TTC549 (cell line): ENCODE measurements at regions not wholly inside any gene's neighbourhood (a gene's known extent, or its start where the extent isn't known, plus 50 kb on each side); places are given as distances from the start of the nearest gene placed in this dataset.

Experiments
- FAIRE-seq: peaks from 2 replicates; lab custom pipeline; 2012; peaks lifted over from hg19 to GRCh38; lab: Jason Lieb, UNC

DNA sequence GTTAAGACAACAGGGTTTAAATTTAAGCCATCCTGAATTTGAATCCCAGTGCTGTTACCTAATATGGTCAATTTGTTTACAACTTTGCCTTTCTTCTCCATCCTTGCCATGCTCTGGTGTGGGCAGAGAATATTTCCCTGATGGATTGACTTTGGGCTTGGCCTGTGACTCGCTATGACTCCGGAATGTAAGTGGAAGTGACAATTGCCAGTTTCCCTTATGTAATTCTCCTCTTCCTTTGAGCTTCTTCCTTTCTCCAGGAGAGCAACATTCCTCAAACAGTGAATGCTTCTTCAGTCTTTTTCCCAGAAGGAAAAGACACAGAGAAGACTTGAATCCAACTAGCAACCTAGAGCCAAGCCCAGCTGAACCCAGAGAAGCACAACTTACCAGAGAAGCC lies 159.1 kb downstream of the LURAP1L start:
- FAIRE-seq: peak; percentile 99

DNA sequence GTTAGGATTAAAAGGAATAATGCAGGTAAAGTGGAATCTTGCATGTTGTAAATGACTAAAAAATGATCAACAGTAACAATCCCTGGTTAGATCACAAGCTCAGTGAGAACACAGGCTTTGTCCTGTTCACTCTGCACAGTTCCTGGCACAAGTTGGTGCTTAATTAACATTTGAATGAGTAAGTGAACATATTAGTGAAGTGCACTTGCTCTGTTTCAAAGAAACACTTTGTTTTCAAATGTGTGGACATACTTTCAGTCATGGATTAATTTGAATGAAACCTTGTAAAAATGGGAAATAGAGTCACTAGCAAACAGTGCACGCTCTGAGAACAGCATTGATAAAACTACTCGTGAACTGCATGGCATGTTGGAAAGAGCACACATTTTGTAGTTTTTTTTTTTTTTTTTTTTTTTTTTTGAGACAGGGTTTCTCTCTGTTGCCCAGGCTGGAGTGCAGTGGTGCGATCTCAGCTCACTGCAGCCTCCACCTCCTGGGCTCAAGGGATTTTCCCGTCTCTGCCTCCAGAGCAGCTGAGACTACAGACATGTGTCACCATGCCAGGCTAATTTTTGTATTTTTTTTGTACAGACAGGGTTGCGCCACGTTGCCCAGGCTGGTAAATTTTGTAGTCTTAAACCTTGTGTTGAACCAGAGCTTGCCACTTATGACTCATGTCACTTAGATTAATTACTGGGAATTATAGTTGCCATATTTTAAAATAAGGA lies 159.9 kb downstream of the LURAP1L start:
- FAIRE-seq: no peak

DNA sequence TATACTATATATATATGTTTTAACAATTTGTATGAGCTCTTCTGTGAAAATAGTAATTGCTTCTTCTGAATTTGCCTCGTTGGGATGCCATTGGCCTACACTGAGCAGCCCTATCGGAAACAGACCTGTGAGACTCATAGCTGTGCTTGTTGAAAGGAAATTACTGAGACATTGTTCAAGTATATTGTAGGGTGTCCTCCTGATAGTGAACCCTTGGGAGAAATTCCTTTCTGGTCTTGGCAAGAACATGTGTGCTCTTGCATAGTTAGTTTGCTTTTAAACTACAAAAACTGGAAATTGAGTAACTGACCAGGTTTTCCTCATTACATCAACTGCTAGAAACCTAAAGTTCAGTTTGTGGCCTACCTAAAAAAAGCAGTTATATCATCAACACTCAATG lies 160.9 kb downstream of the LURAP1L start:
- FAIRE-seq: no peak

DNA sequence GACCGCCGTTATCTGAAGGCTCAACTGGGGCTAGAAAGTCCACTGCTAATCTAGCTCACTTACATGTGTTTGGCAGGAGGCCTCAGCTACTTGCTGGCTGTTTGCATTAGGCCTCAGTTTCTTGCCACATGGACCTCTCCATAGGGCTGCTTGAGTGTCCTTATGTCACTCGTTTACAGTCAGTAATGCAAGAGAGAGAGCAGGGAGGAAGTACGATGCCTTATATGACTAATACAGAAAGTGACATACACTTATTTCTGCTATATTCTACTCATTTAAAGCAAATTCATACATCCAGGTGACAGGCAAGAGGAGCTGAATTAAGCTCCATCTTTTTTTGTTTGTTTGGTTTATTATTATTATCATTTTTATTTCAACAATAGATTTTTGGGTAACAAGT lies 179.6 kb downstream of the LURAP1L start:
- FAIRE-seq: no peak

DNA sequence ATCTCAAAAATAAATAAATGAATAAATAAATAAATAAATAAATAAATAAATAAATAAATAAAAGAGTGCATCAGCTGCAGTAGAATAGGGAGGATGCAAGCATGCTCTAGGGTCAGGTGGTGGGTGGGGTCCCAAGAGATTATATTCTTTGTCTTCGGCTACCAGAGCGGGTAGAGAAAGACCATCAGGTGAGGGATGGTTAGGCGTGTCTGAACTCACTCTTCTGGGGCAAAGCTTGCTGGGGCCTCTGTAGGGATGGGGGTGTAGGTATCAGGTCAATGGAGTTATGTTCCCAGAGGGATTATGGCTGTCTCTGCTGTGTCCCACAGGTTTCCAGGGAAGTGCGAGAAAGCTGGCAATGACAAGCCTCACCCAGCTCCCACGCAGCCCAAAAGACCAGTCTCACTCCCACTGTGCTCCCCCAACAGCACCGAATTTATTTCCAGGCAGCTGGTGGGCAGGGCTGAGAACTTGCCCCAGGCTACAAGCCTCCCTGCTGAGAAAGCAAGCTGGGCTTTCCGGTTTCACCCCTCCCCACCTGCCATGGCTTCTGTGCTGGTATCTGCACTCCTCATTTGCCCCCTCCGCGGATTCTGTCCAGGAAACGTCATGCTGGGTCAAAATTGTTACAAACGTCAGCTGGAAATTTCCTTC lies 180.8 kb downstream of the LURAP1L start:
- FAIRE-seq: no peak

DNA sequence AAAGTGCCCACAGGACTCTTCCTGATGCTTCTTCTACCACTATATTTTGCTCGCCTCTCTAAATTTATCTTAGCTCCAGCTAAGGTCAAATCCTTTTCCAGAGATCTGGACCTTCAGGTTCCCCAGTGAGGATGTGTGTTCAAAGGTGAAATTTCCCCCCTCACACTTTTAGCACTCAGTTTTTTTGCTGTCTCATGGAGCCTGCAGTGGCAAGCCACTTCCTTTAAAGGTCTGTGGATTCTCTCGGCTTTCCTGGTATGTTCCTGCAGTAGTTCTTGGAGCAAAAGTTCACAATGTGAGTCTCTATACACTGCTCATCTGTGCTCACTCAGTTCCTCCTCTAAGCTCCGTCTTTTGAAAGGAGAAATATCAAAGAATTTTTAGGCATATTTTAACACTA lies 181.4 kb downstream of the LURAP1L start:
- FAIRE-seq: no peak

DNA sequence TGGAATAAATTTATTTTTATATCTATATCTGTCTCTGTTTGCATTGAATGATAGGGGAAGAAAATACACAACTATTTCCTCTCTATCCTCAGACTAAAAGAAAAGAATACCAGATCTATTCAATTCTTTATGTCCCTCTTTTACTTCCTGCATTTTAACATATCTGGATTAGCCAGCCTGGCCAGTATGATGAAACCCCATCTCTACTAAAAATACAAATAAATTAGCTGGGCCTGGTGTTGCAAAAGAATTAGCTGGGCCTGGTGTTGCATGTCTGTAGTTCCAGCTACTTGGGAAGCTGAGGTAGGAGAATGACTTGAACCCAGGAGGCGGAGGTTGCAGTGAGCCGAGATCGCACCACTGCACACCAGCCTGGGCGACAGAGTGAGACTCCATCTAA lies 182.0 kb downstream of the LURAP1L start:
- FAIRE-seq: no peak

DNA sequence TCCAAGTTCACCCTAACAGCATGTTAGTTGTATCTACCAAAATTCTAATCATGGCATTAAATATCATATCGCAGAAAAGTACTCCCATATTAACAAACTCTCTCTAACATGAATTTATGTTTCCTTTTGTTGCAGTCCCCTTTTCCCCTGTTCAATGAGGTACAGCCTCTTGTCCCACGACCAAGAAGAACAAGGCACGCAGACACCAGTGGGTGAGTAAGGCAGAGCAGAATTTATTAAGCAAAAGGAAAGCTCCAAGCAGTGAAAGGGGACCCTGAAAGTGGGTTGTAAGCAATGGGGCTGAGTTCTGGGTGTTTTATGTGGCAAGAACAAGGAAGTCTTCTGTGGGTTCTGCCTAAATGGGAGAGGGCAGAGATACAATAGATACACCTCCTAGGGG lies 183.5 kb downstream of the LURAP1L start:
- no peak for FAIRE-seq

DNA sequence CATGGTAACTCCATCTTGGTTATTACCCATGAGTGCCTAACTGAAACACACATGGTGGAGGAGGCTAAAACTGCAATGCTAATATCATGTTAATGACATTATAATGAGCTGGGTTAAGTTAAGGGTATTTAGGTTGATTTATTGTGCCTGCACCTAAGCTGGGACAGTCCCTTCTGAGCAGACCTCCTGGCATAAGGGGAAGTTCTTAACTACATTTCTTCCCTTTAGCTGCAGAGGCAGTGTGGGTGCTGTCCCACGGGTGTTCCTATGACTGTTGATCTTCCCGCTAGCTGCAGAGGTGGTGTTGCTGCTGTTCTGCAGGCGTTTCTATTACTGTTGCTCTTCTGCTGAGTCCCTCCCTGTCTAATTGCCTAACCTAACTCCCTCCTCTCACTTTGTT lies 183.9 kb downstream of the LURAP1L start:
- no peak for FAIRE-seq

DNA sequence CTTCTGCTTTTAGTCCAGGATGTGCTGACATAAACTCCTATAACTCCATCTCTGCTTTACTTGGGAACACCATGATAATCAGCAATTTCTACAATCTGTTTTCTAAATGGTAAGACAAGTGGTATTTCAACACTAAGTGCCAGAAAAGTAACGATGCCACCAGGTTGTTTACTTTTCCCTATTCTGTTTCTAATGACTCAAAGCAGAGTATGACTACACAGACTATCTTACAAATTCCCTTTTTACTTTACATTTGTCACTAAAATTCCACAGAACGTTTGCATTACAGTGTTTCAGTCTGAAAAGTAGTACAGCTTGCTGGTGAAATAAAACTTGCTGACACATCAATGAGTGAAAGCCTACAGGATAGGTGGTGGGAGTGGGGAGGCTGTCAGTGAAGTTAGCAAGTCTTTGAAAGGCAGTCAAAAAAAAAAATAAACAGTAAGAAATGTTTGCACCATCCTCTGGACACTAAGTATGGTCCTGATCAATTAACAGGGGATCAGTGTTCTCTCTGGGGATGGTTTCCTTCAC lies 186.5 kb downstream of the LURAP1L start:
- FAIRE-seq: no peak

DNA sequence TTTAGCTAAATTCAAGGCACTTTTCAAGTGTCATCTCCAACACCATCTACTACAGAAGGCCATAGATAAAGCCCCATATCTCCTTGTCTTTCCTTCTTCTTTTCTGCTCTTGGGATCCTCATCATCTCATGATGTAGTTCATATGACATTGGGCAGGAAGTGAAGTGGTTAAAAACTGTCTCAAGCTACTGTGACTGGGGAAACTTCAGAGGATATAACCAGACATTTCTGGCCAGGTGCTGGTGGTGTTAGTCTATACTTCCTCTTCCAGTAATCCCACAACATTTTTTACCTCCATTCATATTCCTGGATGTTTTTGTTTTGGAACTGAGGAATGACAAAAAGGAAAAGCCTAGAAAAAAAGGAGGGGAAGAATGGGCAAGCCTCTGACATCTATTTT lies 188.7 kb downstream of the LURAP1L start:
- FAIRE-seq: no peak

DNA sequence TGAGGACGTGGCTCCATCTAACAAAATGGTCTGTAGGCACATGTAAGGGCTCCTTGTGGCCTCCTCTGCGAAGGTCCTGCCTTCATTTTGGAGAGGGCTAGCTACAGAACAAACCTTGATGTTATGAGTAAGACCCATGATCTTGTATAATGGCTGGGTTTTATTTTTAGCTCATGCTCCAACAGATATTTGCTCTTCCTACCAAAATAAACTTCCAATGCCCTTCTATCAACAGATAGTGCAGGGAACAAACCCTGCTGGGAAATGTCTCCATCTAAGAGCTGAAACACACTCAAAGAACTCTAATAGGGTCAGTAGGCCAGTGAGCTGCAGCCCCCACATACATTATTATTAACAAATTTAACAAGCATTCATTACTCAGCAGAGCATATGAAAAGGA lies 189.5 kb downstream of the LURAP1L start:
- peak; percentile 32 for FAIRE-seq

DNA sequence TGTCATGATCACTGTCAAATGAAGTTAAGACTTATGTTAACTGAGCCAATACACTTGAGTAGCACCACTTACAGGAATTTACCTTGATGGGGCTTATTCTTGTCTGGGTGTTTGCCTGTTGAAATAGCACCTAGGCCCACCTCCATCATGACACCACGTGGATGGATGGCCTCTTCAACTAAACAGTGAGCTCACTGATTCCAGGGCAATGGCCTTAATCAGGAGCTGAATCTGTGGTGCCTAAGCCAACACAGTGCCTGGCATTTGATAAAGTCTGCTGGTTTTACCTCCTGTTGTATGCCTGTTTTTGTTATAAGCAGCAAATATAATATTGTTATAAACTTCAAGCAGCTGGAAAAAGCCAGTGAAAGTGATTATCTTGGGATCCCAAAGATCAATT lies 190.5 kb downstream of the LURAP1L start:
- FAIRE-seq: no peak

DNA sequence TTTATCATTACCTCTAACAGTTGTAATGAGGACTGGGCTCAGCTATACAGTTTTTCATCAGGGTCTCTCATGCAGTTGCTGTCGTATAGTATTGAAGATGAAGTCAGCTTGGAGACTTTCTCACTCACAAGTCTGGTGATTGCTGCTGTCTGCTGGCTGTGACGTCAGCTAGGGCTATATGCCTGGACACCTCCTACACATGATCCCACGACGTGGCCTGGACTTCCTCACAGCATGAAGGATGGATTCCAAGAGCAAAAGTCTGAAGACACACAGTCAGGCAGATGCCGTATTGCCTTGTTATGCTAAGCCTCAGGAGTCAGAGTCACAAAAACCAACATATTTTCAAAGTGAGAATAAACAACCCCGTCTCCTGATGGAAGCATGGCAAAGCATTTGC lies 193.3 kb downstream of the LURAP1L start:
- peak; percentile 75 for FAIRE-seq

DNA sequence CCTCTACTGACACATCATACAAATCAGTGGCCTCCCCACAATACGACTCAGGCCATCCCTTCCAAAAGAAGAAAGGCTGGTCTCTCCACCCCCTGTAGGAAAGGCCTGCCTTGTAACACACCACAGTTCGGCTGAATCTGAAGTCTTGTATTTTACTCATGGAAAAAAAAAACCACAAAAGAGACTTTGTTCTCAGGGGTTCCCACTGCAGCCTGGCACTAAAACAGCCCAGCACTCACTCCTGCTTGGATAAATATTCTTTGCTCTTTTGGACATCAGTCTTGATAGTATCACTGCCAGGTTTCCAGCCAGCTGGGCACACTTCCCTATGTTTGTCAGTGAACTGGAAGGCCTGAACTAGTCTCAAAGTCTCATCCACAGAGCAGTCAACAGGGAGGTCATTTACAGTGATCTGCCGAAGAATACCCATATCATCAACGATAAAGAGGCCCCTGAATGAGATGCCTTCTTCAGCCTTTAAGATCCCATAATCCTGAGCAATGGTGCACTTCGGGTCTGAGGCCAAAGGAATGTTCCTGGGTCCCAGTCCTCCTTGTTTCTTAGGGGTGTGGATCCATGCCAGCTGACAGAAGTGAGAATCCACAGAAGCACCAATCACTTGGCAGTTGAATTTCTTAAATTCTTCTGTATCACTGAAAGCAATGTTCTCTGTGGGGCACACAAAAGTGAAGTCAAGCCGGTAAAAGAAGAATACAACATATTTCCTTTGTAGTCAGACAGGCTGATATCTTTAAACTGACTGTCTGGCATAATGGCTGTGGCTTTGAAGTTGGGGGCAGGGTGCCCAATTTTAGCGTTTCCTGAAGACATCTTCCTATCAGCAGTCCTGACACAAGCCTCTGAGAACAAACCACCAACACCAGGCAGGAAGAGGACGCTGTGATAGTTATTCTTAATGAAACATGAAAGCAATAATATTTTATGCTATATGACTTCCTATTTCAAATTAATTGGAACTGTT lies 198.1 kb downstream of the LURAP1L start:
- peak; percentile 99 for FAIRE-seq

DNA sequence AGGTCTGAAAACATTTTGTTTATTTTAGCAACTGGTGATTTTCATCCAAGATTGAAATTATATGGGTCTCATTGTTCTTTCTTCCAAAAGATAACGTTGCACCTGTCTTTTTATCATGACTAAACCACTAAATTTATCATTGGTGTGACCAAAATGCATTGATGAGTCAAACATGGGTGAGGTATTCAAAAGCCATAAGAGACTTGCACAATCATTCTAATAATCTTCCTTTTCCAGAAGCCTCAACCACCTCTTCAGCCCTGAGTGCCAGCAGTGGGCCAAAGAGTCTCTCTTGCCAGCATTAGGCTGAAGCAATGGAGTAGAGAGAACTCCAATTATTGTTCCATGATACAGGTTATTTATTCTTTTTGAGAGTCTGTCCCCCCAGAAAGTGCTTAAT lies 198.9 kb downstream of the LURAP1L start:
- FAIRE-seq: no peak

DNA sequence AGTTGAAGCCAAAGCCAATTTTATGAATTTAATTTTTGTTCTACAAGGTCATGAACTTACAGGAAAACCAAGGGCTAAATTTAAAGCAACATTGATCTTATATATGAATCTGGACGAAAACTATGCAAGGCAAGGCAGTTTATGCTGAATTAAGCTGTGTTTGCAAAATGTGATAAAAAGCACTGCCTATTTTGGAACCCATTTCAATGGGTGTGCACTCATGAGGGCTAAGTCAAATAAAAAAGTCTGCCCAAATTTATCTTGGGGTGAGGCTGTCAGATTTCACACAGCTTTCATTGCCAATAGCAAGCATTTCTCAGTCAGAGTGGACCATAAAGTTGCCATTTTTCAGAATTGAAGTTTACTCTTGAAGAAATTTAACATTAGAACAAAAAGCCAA lies 199.9 kb downstream of the LURAP1L start:
- FAIRE-seq: no peak

DNA sequence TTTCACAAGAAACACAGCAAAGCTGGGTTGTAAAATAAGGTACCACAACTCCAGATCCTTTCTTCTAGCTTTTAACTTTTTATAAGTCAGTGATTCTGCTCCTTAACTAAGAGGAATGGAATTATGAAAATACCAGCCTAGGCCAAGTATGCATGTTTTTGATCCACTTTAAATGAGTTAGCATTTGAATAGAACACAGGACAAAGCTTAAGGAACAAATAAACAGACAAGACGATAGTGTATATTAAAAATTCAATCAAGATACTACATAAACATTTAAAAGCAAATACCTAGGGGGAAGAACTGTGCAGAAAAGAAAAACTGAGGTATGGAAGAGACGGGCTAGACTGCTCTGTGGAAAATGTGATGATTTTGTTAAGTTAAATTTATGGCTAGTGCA lies 200.7 kb downstream of the LURAP1L start:
- peak; percentile 86 for FAIRE-seq

DNA sequence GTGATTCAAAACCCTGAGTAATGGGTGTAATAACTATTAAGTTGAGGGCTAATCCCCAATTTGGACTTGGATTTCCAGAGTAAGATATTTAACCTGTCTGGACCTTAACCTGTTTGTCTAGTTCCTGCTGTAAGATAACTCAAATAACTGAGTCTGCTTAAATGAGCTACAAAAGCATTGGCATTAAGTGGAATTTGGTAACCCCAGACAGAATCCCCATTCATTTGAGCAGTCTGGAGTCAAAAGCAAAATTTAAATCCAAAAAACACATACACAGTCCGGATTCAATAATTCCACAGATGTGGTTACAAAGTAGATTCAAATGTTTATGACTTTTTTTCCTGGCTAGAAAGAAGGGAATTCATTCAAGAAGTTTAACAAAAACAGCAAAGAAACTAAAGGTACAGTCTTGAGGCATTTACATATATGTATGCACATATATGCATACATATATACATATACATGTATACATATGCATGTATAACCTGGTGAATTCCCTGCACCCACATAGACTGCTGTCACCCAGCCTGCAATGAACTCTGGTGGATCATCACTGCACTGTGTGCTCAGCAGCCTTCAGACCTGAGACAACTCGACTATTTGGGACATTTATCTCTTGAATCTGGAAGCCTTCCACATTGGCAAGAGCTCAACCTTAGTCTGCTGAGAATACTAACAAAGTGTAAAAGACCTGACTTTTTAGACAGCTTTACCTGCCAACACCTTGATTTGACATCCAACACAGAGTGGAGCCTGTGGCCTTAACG lies 205.4 kb downstream of the LURAP1L start:
- FAIRE-seq: no peak

DNA sequence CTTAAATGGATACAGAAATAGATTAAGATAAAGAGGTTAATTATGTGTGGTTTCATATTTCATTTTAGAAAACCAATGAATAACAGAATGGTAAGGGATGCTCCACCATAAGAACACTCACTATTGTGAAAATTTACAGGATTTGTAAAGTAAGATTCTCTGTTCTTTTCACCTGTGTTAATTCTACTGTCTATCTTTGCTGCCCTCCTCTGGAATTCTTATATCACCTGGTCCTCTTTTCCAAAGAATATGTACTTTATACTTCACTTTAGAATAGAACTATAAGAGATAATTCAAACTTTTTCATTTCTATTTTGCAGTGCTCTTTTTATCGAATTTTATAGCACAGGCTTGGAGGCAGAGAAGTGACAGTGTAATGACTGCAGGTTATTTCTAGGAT lies 213.4 kb downstream of the LURAP1L start:
- no peak for FAIRE-seq

DNA sequence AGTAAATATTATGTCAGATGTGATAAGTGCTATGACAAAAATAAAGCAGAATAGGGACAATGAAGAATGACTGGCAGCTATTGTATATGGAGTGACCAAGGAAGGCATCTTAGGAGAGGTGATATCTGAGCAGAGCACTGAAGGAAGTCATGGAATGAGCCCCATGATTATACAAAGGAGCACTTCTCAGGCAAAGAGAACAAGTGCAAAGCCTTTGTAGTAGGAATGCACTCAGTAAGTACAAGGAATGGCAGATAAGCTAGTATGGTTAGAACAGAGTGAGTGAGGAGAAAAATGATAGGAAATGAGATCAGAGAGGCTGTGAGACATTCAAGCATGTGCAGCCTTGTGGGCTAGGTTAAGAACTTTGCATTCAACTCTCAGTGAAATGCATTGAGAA lies 214.8 kb downstream of the LURAP1L start:
- no peak for FAIRE-seq

DNA sequence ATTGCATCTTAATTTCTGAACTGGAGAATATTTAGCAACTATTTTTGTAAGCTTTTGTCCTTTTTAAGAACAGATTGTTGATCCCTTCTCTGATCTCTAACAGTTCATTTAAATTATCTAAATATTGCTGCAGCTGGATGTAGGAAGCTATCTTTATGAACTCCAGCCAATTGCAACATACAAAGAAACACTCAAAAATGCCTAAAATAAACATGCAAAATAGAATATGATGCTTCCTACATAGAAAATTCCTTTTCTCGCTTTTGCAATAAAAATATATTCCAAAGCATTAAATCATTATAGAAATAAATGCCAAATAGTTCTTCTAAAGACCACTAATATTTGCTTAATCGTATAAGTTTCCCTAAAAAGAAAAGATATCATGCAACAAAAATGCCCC lies 218.6 kb downstream of the LURAP1L start:
- no peak for FAIRE-seq
